Fibroblast of skin of right biceps (primary cell): ENCODE measurements at regions not wholly inside any gene's neighbourhood (a gene's known extent, or its start where the extent isn't known, plus 50 kb on each side); places are given as distances from the start of the nearest gene placed in this dataset.

ENCODE experiments used
- DNase-seq: peaks from one replicate; pipeline ENCODE4 v3.0.0-alpha.2; 2013

DNA sequence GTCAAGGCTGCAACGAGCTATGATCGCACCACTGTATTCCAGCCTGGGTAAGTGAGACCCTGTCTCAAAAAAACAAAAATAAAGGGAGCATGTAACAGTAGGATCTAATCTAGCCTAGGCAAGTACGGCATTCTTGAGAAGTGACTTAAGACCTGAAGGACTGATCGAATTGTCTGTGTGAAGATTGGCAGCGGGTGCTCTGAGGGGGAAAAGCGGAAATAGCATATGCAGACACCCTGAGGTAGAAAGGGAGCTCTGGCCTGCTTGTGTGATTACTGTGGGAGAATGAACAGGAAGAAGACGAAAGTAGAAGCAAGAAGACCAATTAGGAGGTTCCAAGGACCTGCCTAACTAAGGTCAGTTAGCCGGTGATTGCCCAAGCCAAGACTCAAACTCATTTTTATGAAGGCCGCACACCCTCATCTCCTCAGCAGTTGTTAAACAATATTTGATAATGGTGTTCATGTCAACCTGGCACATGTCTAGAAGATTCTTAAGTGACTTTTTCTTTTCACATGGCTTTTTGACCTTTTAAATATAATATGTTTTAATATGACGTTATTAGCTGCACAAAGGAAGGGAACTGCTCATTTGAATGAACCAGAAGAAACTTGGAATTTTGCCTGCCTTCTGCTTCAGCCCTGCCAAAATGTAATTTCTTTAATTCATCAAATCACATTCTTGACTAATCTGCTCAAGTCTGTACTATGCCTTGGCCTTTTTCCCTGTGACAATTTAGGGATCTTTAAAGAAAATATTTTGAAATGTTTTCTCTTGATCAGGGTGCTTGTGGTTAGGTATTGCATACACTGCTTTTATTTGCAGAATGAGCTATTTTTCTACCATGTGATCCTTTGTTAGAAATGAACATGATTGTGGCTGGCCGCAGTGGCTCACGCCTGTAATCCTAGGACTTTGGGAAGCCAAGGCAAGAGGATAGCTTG is 289.2 kb upstream of the DMRT1 start:
- DNase-seq = no peak

DNA sequence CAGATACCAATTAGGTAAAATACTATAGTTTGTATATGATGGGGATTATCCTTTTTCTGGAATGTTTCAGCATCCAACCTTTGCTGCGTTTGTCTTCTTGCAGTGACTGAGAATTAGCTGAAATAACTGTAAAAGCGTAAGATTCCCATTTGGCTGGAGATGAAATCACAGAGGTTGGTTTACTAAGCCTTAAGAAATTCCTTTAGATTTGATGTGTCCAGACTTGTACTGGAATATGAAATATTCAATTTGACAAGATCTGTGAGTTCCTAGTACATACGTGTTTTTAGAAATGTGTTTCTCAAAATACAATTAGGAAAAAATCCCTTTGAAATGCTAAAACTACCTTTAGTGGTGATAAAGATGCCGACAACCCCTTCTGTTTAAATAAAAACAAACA is 286.0 kb upstream of the DMRT1 start:
- no peak for DNase-seq

DNA sequence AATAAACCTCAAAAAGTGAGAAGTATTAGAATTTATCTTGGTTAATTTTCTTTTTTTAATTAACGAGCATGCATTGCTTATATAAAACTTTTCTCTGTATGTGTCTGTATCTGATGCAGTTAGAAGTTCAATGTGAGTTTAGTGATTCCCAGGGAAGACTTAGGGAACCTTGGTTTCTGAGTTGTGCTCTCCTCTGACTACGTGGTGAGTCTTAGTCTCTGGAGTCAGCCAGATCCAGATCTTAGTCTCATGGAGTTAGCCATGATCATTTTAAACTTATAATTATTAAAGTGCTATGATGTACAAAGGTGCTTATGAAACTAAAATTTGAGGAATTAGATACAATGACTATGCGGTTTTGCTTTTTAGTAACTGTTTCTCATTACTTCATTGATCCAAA is 285.3 kb upstream of the DMRT1 start:
- no peak for DNase-seq

DNA sequence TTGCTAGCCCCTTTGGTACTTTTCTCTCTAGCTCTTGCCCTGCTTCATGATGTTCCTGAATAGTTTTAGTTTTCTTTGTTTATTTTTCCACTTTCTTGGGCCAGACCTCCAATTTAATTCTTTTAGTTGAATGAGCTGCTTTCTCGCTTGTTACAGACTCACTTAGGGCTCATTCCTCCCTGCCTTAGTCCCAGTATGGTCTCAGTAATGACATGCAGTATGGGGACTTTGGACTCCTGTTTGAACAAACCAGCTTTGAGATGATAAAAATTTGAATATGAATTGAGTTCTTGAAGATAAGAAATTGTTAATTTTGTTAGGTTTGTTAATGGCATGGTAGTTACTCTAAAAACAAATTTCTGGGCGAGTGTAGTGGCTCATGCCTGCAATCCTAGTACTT is 284.8 kb upstream of the DMRT1 start:
- no peak for DNase-seq

DNA sequence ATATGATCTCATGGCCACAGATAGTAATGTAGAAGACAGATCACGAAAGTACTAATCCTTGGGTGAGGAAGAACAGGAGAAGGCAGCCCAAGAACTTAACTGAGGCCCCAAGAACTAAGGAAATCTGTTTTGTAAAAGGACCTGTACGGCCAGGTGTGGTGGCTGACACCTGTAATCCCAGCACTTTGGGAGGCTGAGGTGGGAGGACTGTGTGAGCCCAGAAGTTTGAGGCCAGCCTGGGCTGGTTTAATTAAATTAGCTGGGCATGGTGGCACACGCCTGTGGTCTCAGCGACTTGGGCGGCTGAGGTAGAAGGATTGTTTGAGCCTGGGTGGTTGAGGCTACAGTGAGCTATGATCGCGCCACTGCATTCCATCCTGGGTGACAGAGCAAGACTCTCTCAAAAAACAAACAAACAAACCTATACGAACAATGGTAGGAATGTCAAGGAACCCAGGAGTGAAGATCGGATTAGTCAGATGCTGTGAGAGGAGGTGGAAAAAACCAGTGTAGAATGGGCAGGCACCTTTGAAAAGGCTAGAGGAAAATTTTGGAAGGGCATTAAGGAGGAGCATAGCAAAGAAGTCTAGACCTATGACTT is 283.8 kb upstream of the DMRT1 start:
- no peak for DNase-seq

DNA sequence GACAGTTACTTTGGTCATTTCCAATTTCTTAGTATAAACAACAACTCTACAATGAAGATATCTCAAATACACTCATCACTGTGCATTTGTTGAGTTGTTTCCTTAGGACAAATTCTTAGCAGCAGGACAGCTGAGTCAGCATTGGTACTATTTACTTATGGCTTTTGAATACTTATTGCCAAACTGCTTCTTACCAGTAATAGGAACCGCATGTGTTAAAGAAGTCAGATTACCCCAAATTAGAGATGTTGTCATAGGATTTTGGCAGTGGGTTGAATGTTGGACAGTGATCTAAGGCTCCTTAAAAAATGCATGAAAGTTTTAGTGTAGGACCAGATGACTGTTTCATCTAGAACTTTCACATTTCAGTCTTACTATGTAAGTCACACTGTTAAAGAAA is 280.1 kb upstream of the DMRT1 start:
- DNase-seq = peak; percentile 30

DNA sequence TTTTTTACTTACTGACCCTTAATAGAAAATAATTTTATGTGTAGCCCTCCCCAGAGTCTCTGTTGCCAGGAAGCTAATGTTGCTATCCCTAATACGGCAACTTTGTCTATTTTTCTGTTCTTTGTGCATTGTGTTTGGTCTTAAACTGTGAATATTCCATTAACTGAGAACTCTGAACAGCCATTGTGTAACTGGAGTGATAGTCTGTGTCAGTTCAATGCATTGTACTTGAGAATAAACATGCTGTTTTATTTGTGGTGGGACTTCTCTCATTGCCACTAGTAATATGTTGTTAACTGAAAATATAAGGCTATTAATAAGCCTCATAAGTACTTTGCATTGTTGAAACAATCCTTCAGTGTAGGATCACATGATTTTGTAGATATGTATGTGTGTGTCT is 278.3 kb upstream of the DMRT1 start:
- no peak for DNase-seq

DNA sequence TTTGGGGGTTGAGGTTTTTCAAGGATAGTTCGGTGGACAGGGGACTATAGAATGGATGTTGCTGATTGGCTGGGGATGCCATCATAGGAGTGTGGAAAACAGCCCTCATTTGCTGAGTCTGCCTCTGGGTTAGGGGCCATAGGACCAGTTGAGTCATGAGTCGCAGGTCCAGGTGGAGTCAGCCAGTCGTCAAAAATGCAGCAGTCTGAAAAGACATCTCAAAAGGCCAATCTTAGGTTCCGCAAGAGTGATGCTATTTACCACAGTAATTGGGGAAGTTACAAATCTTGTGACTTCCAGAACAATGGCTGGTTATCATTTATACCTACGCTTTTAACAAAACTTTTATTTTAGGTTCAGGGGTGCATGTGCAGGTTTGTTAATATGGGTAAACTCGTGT is 276.0 kb upstream of the DMRT1 start:
- DNase-seq = no peak

DNA sequence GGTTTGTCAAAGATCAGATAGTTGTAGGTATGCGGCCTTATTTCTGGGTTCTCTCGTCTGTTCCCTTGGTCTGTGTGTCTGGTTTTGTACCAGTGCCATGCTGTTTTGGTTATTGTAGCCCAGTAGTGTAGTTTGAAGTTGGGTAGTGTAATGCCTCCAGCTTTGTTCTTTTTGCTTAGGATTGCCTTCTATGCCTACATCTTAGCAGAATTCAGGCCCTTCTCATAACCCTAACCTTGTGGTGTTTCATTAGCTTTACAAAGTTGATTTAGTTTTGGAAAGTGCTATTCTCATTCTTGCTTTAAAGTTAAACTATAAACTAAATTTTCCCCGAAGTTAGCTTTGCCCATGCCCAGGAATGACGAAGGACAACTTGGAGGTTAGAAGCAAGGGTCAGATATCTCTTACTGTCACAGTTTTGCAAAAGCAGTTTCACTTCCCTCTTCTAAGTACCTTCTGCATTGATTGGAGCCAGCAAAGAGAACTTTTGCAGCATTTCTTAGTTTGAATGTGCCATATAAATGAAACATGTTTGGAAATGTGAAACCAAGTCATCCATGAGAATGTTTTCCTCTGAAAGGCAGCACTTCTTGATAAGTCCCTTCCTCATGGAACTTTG is 274.3 kb upstream of the DMRT1 start:
- DNase-seq = no peak

DNA sequence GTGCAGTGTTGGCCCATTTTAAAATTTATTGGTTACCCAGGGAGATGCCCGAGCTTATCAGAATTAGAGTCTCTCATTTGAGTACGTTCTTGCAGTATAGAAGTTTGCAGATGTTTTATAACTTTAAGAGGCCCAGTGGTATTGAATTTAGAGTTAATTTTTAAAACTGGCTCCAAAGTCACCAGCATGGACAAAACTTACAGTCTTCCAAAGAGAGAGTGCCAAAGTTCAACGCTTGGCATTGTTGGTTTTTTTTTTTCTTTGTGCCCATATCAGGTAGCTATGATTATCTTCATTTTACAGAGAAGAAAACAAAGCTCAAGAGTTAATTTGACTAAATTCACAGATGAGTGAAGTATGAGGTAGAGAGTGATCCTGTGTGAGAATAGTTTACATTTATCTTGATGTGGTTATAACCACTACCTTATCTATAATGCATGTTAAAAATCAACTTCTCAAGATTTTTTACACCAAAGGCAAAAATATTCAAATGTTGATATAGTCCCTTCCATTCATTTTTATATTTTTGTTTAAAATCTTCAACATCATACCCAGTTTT is 273.7 kb upstream of the DMRT1 start:
- DNase-seq = no peak

DNA sequence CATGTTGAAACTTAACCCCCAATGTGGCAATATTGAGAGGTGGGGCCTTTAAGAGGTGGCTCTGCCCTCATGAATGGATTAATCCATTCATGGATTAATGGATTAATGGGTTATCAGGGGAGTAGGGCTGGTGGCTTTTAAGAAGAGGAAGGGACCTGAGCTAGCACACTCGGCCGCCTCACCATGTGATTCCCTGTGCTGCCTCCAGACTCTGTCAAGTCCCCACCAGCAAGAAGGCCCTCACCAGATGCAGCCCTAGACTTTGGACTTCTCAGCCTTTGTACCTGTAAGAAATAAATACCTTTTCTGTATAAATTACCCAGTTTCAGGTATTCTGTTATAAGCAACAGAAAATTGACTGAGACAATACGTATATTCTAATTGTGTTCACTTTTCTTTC is 272.2 kb upstream of the DMRT1 start:
- no peak for DNase-seq

DNA sequence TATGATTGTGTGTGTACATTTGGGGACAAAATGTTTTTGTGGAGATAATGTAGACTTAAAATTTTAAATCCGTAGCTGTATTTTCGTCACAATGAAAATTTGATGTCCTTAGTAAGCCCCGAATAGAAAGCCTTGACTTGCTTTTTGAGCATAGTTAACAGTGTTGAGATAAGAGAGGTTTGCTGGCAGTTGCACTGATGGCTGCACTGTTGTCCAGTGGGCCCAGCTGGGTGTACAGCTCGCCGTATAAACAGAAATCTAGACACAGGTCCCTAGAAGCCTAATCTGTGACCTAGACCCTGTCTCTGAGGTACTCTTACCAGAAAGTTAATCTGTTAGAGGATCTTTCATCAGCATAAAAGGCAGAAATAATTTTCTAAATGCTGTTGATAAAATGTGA is 271.3 kb upstream of the DMRT1 start:
- no peak for DNase-seq

DNA sequence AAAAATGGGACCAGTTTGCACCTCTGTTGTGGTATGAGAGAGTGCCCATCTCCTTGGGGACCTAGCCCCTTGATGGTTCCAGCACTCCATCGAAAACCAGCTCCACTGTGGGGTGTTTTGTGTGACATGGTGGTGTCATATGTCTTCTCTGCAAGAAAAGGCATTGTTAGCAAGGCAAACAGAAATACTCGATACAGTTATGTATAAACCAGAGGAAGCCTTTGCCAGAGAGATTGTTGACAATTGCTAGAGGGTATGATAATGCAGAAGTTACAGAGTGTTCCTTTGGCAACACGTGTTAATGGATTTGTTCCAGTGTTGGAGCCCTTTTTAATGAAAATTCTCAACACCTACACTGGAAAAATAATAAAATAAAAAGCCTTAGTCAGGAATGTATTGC is 270.4 kb upstream of the DMRT1 start:
- no peak for DNase-seq

DNA sequence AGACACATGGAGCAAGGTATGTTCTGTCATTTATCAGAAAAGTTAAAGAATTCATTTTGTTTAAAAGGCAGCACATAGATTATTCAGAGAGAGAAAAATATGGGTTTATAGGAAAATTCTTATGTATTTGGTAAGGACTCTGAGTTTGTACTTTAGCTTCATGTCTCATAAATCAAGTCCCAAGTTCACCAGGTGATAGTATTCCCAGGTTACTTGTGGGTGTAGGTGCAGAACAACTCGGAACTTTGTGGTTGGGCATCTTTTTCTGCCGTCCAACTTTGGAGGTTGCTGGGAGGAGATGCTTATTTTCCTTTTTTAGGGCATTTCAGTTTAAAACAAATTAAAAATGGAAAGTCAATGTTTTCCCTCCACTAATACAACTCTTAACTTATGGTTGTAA is 269.8 kb upstream of the DMRT1 start:
- no peak for DNase-seq

DNA sequence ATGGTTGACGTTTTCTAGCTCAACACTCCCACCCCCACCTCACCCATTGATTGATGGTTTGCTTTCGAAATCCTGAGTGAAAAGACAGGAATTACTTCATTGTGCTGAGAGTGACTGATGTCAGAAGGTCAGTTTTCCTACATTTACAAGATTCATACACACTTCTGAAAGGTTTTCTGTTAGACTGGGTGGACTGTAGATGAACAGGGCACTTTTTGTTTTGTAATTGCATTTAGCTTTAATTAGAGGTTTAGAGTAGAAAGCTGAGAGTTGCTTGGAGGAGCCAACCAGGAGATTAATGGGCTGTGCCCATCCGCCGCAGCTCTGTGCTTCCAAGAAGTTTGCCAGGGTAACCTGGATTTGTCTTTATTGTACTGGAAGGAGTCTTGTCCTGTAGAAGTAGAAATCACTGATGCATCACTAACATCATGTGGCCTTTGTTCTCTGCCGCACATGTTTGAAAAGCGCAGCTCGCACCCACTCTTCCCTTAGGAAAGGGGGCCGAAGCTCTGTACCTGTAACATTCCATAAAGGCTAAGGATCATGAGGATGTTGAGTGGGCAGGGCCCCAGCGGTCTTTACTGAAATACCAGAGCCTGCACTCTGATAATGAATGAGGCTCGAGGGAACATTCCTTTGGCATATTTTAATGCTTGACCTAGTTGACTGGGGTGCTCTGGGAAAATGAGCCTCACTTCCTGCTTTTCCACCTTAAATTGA is 267.6 kb upstream of the DMRT1 start:
- no peak for DNase-seq

DNA sequence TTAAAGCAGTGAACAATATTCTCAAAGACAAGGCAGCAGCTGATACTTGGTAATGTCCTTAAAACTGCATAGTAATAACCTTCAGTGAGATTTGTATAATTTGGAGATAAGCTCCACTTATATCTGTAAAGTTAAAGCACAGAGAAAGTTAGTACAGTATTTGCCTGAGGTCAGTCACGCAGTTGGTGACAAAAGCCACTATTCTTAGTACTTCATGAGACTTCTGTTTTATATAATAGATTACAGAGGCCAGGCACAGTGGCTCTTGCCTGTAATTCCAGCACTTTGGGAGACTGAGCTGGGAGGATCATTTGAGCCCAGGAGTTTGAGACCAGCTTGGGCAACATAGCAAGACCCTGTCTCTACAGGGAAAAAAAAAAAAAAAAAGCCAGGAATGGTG is 266.4 kb upstream of the DMRT1 start:
- no peak for DNase-seq

DNA sequence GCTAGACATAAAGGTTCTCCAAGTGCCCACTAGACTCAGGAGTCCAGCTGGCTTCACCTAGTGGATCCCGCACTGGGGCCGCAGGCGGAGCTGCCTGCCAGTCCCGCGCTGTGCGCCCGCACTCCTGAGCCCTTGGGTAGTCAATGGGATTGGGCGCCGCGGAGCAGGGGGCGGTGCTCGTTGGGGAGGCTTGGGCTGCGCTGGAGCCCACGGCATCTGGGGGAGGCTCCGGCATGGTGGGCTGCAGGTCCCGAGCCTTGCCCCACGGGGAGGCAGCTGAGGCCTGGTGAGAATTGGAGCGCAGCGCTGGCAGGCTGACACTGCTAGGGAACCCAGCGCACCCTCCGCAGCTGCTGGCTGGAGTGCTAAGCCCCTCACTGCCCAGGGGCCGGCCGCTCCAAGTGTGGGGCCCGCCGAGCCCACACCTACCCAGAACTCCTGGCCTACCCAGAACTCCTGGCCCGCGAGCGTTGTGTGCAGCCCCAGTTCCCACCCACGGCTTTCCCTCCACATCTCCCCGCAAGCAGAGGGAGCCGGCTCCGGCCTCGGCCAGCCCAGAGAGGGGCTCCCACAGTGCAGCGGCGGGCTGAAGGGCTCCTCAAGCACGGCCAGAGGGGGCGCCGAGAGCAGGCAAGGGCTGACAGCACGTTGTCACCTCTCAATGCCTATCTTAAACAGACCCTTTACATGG is 260.7 kb upstream of the DMRT1 start:
- DNase-seq = no peak

DNA sequence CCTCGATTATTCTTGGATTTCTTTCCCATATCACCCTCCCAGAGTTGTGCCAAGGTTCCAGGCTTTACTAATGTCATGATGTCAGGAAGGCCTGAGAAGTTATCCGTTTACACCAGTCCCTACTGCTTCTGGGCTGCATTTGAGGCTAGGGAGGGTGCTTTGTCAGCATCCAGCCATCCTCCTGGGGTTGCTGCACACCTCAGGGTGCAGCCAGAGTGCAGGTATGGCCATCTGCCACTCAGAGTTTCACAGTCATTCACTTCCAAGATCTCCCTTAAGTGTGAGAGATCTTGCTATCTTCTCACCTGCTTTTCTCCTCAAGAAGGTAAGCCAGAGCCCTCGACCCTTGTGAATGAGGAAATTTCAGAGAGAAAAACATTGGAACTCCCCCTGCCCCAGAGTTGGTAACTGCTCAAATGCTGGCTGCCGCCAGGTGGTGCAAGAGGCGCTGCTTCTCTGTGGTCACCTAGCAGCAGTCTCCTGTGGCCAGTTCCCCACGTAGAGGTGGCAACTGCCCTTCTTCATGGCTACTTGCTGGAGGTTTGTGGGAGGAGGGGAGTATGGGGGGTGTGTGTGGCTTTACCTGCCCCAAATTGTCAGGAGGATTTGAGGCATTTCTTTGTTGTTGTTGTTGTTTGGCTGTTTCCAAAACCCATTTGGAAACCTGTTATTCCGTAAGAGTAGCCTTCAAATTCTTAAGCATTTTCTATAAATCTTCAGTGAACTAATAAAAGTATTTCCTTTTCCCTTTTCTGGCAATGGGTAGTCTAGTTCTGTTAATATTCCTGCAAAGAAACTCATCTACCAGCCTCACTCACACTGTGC is 259.6 kb upstream of the DMRT1 start:
- no peak for DNase-seq

DNA sequence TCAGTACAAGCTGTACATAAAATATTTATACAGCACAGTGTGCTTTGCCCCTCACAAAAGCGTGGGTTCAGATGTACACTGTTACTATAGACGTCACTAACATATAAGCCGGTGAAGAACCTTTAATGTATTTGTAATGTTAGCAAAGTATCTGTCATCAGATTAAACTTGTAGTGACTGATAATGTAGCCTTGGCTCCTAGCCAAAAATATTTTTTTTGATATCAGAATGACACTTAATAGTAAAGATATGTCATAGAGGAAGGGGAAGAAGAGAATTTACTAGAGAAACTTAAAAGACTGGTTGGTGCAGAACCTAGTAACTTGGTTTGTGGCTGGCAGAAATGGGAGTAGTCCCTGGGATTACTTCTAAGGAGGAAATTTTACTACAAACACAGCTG is 258.7 kb upstream of the DMRT1 start:
- no peak for DNase-seq

DNA sequence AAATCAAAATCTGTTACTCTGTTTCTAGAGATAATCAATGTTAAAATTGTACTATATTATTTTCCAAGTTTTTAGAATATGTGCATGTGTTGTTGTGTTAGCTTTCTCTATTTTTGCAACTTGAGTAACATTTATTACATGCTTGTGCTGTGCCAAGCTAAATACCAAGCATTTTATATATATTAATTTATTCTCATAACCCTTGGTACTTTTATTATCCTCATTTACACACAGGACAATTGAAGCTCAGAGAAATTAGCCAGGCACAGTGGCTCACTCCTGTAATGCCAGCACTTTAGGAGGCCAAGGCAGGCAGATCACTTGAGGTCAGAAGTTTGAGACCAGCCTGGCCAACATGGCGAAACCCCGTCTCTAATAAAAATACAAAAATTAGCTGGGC is 254.0 kb upstream of the DMRT1 start:
- DNase-seq = no peak

DNA sequence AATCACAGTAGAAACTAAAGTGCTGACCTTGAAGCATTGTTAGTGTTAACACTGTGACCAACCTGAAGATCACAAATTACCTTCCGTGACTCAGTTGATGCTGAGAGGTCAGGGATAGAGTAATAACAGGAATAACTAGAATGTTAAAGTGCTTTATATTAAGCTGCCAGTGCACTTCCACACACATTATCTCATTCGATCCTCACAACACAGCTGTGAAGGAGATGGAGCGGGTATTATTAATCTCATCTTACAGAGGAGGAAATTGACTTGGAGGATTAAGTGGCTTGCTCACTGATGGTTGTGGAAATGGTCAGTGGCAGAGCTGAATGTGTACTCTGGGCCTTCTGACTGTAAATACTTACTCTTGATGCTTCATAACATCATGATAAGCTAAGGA is 252.5 kb upstream of the DMRT1 start:
- DNase-seq = no peak

DNA sequence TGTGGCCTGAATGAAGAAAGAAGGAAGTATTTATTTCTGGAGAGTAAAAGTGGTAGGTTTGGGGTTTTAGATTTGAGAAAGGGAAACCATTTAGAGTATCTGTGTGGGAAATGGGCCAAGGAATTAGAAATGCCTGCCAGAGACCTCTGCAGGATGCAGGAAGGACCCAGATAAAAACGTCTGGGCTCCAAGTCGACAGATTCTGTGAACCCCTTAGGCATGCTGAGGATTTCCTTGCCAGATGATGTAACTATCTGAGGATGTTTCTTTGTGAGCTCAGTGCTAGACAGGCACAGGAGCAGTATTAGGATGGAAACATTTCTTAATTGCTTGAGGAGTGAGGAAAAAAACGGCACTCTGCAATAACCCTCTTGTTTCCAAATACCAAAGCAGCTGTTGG is 251.8 kb upstream of the DMRT1 start:
- peak; percentile 67 for DNase-seq
